ENCODE measurements at regions not wholly inside any gene's neighbourhood (a gene's known extent, or its start where the extent isn't known, plus 50 kb on each side); places are given as distances from the start of the nearest gene placed in this dataset.

- H3K27ac Mint-ChIP-seq: no peak overlapping the region
- 100% methylated on average over 1 of the region's 9 CpGs for WGBS (ENCODE audit: extremely low coverage, insufficient read length, low lambda C conversion rate)
Measured at GRCh38 chr12:11540615-11541310, 108.7 kb upstream of the ETV6 start.

More at GRCh38 chr12:11540615-11541310, 108.7 kb upstream of the ETV6 start:
- peaks cover 5 to 8% of the 10 kb centered on the region in 2 experiments; a peak in 3 of 4 replicates for H3K4me1 Mint-ChIP-seq
- no peaks in the 10 kb centered on the region for H3K9me3 ChIP-seq (ENCODE audit: control insufficient read depth, low read depth, low read length)
- no peak overlapping the region for H3K56ac ChIP-seq (ENCODE audit: insufficient read length, low read depth, low read length)
- H2AK5ac ChIP-seq (ENCODE audit: insufficient read length, low read length): no peak overlapping the region
- no peaks in the 10 kb centered on the region for H3K36me3 Mint-ChIP-seq (ENCODE audit: insufficient read depth in 1 of 3, low read depth in 3 of 3)
- H3K23ac ChIP-seq (ENCODE audit: insufficient read length, low read depth, low read length): no peak overlapping the region
- H4K8ac ChIP-seq (replicated peaks; ENCODE audit: insufficient read length, low read depth, low read length): no peak overlapping the region
- no peaks in the 10 kb centered on the region for H3K27me3 ChIP-seq (ENCODE audit: insufficient read depth, low read length)
- H3K4me1 ChIP-seq (ENCODE audit: insufficient read depth, low read length): peaks cover 7% of the 10 kb centered on the region; the same call in 1 of the 2 replicates
- no peak overlapping the region for H2AFZ ChIP-seq (ENCODE audit: low read length)
- H3K27ac ChIP-seq (ENCODE audit: insufficient read length, low read depth, low read length): no peak overlapping the region
- H2BK5ac ChIP-seq (ENCODE audit: insufficient read length, low read length): no peak overlapping the region
- H3K79me2 ChIP-seq (ENCODE audit: insufficient read depth, low read length): no peaks in the 10 kb centered on the region
- H4K91ac ChIP-seq (ENCODE audit: insufficient read length, low read depth, low read length): no peak overlapping the region
- H3K4me2 ChIP-seq (ENCODE audit: insufficient read depth, insufficient read length, low read length): no peak overlapping the region
- no peak overlapping the region for H3K9ac ChIP-seq (ENCODE audit: extremely low read depth, insufficient read length, low read length)
- H2BK20ac ChIP-seq (ENCODE audit: low read depth, low read length, poor library complexity, severe bottlenecking): no peak overlapping the region
- peaks cover 2% of the 10 kb centered on the region for H4K20me1 ChIP-seq (ENCODE audit: control insufficient read depth, insufficient read depth, insufficient read length)
- no peak for TF ChIP-seq CTCF (conservative IDR thresholded peaks at IDR 0.05)
- H3K23me2 ChIP-seq (ENCODE audit: insufficient read length, low read depth, low read length, poor library complexity, severe bottlenecking): no peaks in the 10 kb centered on the region
- peak overlapping the region; percentile 44 for H4K5ac ChIP-seq (ENCODE audit: insufficient read length, low read depth, low read length)
- no peak overlapping the region for H3T11ph ChIP-seq (ENCODE audit: low read length)
- peaks cover 9% of the 10 kb centered on the region for H3K27me3 Mint-ChIP-seq (ENCODE audit: low read depth)
- H3K4me3 Mint-ChIP-seq: no peak overlapping the region
- H3K9me3 Mint-ChIP-seq: peaks cover 0 to 5% of the 10 kb centered on the region in 2 experiments; a peak in 2 of 5 replicates
- no peak overlapping the region for H2BK15ac ChIP-seq (ENCODE audit: low read depth, low read length)
- no peak overlapping the region for H2BK12ac ChIP-seq (ENCODE audit: insufficient read length, low read depth, low read length)
- no peak overlapping the region for H3K14ac ChIP-seq (ENCODE audit: insufficient read depth, low read length)
- no peak overlapping the region for H3K4ac ChIP-seq (ENCODE audit: low read depth, low read length)
- no peaks in the 10 kb centered on the region for H3K79me1 ChIP-seq (ENCODE audit: insufficient read depth, low read depth, low read length, poor library complexity, severe bottlenecking)
- H2BK120ac ChIP-seq (ENCODE audit: low read depth, low read length, poor library complexity, severe bottlenecking): no peak overlapping the region
- no peak overlapping the region for H3K18ac ChIP-seq (ENCODE audit: insufficient read length, low read depth, low read length)
- no peak for DNase-seq
